CD4-positive, alpha-beta T cell treated with Interleukin-4 for 1 hour (primary cell): ENCODE measurements at regions not wholly inside any gene's neighbourhood (a gene's known extent, or its start where the extent isn't known, plus 50 kb on each side); places are given as distances from the start of the nearest gene placed in this dataset.

ENCODE experiments used
- DNase-seq, 2 donors: peaks; one replicate each; pipeline ENCODE4 v3.0.0-alpha.2; 2020 to 2022

DNA sequence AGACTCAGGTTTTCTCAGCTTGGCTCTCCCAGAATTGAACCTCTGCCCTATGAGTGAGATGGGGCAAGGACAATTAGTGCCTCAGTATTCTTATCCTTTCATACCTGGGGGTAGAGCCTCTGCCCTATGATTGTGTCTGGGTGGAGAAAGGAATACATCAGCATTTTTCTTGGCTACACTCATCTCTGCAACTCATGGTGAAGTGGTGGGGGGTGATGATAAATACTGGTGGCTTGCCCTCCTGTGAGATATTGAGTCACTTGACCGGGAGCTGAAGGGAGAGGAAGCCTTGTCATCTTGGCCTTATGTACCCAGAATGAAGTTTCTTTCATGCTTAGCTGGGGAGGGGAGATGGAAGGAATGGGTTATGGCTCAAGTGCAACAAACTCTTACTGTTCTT is 71.3 kb upstream of the ENOX2 start:
- no peak for DNase-seq

DNA sequence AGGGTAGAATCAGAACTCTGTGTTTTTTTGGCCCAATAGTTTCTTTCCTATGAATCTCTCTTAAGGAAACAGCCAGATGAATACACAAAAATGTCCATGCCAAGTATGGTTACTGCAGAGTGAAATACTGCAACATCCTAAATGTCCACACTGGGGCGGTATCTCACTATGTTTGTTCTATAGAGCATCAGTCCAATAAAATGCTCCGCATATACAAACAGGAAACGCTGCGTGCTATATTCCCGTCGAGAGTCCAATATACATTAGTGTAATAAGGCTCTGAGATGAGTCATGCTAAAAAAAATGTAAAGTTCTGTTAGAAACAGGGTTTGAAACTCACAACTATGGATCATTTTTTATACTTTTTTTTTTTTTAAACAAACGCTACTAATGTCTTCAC is 72.9 kb upstream of the ENOX2 start:
- peak in 1 of 2 donors; percentile 30 for DNase-seq

DNA sequence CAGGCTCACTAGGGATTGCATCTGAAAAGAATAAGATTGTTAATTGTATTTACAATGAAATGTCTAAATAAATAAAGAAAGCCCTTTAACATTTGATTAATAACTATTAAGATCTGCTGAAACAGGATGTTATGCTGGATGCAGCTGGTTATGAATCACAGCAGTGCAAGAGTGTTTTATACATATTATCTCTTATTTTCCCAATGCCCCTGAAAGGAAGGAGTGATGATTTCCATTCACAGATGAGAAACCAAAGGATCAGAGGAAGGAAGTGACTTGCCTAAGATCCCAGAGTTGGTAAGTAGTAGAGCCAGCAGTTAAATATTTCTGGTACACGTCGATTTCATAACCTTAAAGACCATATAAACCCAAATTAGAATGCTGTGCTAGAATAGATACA is 76.3 kb upstream of the ARHGAP36 start:
- DNase-seq, result no peak

DNA sequence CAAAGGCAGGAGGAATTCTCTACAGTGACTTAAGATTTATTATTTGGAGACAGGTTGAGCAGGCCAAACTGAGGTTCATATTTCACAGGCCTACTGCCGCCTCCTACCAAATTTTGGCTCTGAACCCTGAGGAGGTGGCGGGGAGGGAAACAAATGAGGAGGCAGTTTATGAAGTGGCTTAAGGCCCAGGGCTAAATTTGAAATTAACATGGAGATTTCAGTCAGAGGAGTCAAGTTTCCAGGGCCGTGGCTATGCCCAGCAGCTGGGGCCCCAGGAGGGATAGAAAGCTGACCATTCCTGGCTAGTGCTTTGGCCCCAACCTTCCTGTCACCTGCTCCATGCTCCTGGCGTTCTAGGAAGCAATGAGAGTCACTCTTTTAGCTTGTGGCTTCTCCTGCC is 73.4 kb upstream of the ARHGAP36 start:
- no peak for DNase-seq

DNA sequence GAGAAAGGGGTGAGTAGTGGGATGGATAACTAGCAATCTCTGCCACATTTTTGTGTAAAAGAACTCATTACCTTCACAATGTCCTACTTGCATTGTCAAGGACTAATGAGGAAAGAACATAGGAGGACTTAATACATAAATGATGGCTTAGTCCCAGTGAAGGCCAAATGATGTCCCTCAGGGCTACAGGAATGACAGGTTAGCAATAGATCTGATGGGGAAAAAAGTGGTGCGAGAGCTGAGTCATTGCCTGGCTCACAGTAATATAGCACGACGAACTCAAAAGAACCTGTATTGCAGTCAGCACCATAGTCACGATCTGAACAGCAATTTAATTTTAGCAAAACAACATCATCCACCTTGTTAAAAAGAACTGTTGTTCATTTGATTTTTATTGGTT is 70.9 kb upstream of the ARHGAP36 start:
- no peak for DNase-seq

DNA sequence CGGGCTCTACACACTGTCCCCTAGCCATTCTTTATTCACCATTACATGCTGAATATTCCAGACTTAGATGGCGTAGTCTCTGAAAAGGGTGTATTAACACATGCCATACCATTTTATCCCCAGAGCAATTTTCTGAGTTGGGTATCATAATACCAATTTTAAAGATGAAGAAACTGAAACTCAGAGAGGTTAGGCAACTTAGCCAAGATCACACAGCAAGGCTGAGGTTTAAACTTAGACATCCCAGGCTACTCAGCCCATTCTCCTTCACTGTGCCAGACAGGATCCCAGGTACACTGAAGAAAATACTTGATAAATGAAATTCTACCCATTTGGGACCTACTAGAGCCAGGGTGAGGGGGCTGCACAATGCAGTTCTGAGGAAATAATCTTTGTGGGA is 67.4 kb upstream of the ARHGAP36 start:
- no peak for DNase-seq

DNA sequence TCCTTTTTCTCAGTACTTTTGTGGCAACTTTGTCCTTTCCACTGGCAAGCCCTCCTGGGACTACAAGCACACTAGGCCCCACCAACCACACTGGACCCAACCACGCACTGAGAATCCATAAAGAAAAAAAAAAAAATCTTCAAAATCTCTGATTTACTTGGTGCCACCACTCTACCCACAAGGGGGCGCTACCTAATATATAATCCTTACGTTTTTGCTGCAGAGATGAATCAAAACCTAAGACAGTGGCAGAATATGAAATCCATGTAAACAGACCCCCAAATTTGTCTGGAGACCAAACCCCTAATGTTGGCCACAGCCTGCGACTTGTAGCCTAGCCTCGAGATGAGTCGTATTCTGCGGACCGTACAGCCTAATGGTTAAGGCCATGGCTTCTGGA is 63.5 kb upstream of the ARHGAP36 start:
- DNase-seq, result peak in 1 of 2 donors; percentile 1

DNA sequence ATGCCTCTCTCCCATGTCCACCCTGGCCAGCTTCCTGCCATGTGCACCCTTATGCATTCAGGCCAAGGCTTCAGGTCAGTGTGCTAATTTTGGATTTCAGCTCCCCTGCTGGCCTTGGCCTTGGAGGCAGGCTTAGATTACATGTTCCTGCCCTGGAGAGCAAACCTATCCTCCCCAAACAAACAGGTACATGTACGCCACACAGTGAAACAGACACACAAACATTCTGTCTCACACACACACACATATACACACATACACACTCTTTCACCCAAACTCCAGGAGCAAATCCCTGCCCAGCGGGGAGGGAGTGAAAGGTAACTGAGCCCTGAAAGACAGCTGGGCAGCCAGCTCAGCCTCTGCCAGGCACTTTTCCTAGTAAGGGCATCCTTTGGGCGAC is 62.7 kb upstream of the ARHGAP36 start:
- DNase-seq, result no peak

DNA sequence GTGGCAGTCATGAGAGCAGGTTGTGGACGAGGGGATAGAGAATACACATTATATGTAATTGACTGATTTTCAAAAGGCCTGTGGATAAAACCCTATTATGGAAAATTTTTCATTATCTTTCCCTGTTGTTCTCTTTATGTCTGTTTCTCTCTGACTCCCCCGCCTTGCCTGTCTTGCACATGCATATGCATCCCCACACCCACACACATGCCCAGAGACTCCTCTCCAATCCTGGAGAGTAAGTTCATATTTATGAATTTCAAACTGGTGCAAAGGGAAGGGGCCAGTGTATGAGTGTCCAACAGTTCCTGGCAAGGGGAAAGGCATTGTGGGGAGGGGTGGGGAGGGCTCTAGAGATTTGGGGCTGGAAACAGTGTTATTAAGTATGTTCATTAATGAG is 60.8 kb upstream of the ARHGAP36 start:
- DNase-seq, result no peak

DNA sequence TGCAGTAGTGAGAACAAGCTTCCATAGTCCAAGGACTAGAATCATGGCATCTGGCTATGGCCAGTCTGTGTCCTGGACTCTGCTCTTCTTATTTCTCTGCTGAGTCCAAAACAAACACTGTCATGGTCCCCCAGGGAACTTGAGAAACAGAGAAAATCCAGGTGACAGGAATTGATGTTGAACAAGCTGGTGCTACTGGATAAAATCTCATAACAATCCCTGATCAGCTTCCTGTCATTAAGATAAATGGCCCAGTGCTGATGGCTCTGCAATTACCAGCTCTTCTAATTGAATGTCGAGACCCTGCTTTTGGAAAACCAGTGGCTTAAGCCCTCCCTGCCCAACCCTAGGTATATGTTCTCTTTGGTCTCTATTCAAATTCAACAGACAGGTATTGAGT is 58.8 kb upstream of the ARHGAP36 start:
- no peak for DNase-seq
